A673 (cell line): ENCODE measurements at regions not wholly inside any gene's neighbourhood (a gene's known extent, or its start where the extent isn't known, plus 50 kb on each side); places are given as distances from the start of the nearest gene placed in this dataset.
A peak's percentile ranks its signal among the peaks of the same experiment; 100 is the strongest.

Experiments used
- BruUV-seq: library from RNA; stranded (reverse); fragments of 400-500 nt; replicated peaks from 2 replicates; lab custom pipeline; 2021; lab: Mats Ljungman, UMichigan
- CTCF ChIA-PET: fragments of 300-600 bp; sonication (Branson Sonifier 250); formaldehyde crosslinking; loops from one replicate; lab custom pipeline; 2022; ENCODE audit warnings: antibody characterized with exemption; lab: Charles Lee
- POLR2A ChIA-PET: fragments of 300-600 bp; sonication (Branson Sonifier 250); formaldehyde crosslinking; loops from one replicate; lab custom pipeline; 2022; ENCODE audit warnings: antibody characterized with exemption; ENCODE audit not compliant: low non-redundant PET; lab: Charles Lee
- DNase-seq: peaks from one replicate; pipeline ENCODE4 v3.0.0-alpha.2; 2015; ENCODE audit warnings: low spot score
- H3K27ac ChIP-seq: fragments of 200-600 bp; sonication (generic); 2 replicates; pipeline ENCODE4 v1.5.1; 2016; ENCODE audit warnings: mixed run types, low read depth, mild to moderate bottlenecking, mixed read lengths, antibody characterized with exemption, low read length; ENCODE audit not compliant: poor library complexity, severe bottlenecking
- H3K27me3 ChIP-seq: fragments of 200-600 bp; sonication (generic); replicated peaks from 2 replicates; pipeline ENCODE4 v1.6.1; 2017; ENCODE audit warnings: mixed run types, low read depth, mild to moderate bottlenecking, mixed read lengths, antibody characterized with exemption, low read length; ENCODE audit not compliant: insufficient read depth, poor library complexity
- H3K36me3 ChIP-seq: fragments of 200-600 bp; sonication (generic); 2 replicates; pipeline ENCODE4 v1.6.1; 2016; ENCODE audit warnings: mixed run types, mild to moderate bottlenecking, mixed read lengths, antibody characterized with exemption, low read length; ENCODE audit not compliant: insufficient read depth, poor library complexity, severe bottlenecking
- H3K4me1 ChIP-seq: fragments of 200-600 bp; sonication (generic); 2 replicates; pipeline ENCODE4 v1.6.1; 2017; ENCODE audit warnings: mixed run types, mild to moderate bottlenecking, mixed read lengths, antibody characterized with exemption, low read length; ENCODE audit not compliant: insufficient read depth, poor library complexity, severe bottlenecking
- H3K4me3 ChIP-seq: fragments of 200-600 bp; sonication (generic); 2 replicates; pipeline ENCODE4 v1.5.1; 2016; ENCODE audit warnings: low read depth, mixed run types, mild to moderate bottlenecking, mixed read lengths, low read length; ENCODE audit not compliant: poor library complexity, severe bottlenecking
- H3K9me3 ChIP-seq: fragments of 200-600 bp; sonication (generic); 2 replicates; pipeline ENCODE4 v1.6.1; 2016; ENCODE audit warnings: mixed run types, low read depth, mild to moderate bottlenecking, mixed read lengths, antibody characterized with exemption, low read length; ENCODE audit not compliant: poor library complexity, severe bottlenecking
- CTCF ChIP-seq: fragments of 300-800, 200-600 bp; sonication (generic); conservative IDR thresholded peaks from 2 replicates; pipeline ENCODE4 v1.5.1; 2017; ENCODE audit warnings: low read depth, mild to moderate bottlenecking, antibody characterized with exemption, low read length, moderate library complexity, mixed read lengths
- EZH2 ChIP-seq: fragments of 200-600 bp; sonication (generic); IDR thresholded peaks from 2 replicates; pipeline ENCODE4 v1.6.1; 2017; ENCODE audit warnings: borderline replicate concordance, low read depth, mild to moderate bottlenecking, mixed read lengths, antibody characterized with exemption, low read length; ENCODE audit not compliant: poor library complexity, severe bottlenecking
- intact Hi-C: fragments of 100-400 bp; cut with micrococcal nuclease; formaldehyde crosslinking; loops from one replicate; pipeline ENCODE4 v1.10.0; 2022; ENCODE audit not compliant: unreplicated experiment

- CTCF ChIA-PET: no interaction called here
- no peak for DNase-seq
- BruUV-seq: no TSS peak
- Histone ChIP-seq H3K4me1 (no peaks in the 10 kb centered on the region), H3K4me3 (no peak overlapping the region), H3K36me3 (no peaks in the 10 kb centered on the region), H3K27me3 (peaks cover 56% of the 10 kb centered on the region), H3K27ac (no peak overlapping the region), H3K9me3 (no peaks in the 10 kb centered on the region)
- TF ChIP-seq CTCF: no peak
- no peak for TF ChIP-seq EZH2
- POLR2A ChIA-PET: no interaction called here
- intact Hi-C loops: no loop called here
These were observed 512.2 kb downstream of the NPHP4 start for GRCh38 chr1:5479876-5480646.

GRCh38 chr1:5478961-5479360, 513.3 kb downstream of the NPHP4 start:
- CTCF ChIA-PET: no interaction called here
- intact Hi-C loops: no loop called here
- Histone ChIP-seq H3K4me3 (no peak overlapping the region), H3K4me1 (no peaks in the 10 kb centered on the region), H3K27ac (no peak overlapping the region), H3K27me3 (peaks cover 56% of the 10 kb centered on the region), H3K36me3 (no peaks in the 10 kb centered on the region), H3K9me3 (no peaks in the 10 kb centered on the region)
- TF ChIP-seq CTCF (no peak), EZH2 (peak; percentile 1)
- no peak for DNase-seq
- BruUV-seq: no TSS peak
- POLR2A ChIA-PET: no interaction called here

GRCh38 chr1:5478156-5478695, 514.0 kb downstream of the NPHP4 start:
- Histone ChIP-seq H3K4me1 (no peaks in the 10 kb centered on the region), H3K9me3 (no peaks in the 10 kb centered on the region), H3K4me3 (no peak overlapping the region), H3K36me3 (no peaks in the 10 kb centered on the region), H3K27me3 (peaks cover 56% of the 10 kb centered on the region), H3K27ac (no peak overlapping the region)
- POLR2A ChIA-PET: no interaction called here
- BruUV-seq: no TSS peak
- DNase-seq: no peak
- TF ChIP-seq EZH2 (no peak), CTCF (no peak)
- intact Hi-C loops: no loop called here
- CTCF ChIA-PET: no interaction called here
